ENCODE measurements at regions not wholly inside any gene's neighbourhood (a gene's known extent, or its start where the extent isn't known, plus 50 kb on each side); places are given as distances from the start of the nearest gene placed in this dataset.

DNA sequence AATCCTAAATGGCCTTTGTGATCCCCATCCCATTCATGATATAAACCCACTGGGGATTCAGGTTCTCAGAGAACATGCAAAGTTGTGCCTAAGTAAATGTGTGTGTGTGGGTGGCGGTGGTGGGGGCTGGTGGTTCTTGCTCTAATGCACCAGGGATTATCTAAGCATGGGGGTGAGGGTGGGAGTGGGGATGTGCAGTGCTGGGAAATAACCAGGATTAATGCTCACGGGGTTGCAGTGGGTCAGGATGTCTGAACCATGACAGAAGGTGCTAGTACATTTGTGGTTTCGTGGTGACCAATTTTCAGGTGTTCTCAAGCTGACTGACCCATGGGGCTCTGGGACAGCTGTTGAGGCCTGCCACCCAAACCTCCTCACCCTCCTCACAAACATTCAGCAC lies 101.0 kb downstream of the ZNF608 start:
- no peak for DNase-seq (ENCODE audit: low spot score)

GRCh38 chr5:124644582-124644981 lies 101.9 kb downstream of the ZNF608 start:
- no peak for DNase-seq (ENCODE audit: low spot score)

- DNase-seq (ENCODE audit: low spot score), result no peak
These were observed 102.3 kb downstream of the ZNF608 start for GRCh38 chr5:124644138-124644537.

- no peak for DNase-seq (ENCODE audit: low spot score)
These were observed 103.1 kb downstream of the ZNF608 start for GRCh38 chr5:124643336-124643735.

DNA sequence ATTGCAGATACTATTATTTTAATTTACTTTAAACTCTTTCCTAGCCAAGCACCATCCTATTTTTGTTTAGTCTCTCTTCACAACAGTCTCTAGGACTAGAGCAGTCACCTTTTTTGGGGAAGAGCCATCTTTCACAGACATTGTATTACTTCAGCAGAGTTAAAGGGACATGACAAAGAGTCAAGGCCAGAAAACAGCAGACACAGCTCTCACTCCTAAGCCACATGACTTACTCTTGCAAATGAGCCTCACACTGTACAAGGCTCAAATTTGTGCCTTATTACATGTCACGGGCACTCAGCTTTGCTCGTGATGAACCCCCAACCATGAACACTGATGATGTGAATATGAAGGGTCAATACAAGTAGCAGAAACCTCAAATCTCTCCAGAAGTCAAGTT lies 104.3 kb downstream of the ZNF608 start:
- DNase-seq (ENCODE audit: low spot score), result no peak

GRCh38 chr5:124641154-124641792 lies 105.2 kb downstream of the ZNF608 start:
- DNase-seq (ENCODE audit: low spot score), result no peak

GRCh38 chr5:124639095-124639665 lies 107.3 kb downstream of the ZNF608 start:
- DNase-seq (ENCODE audit: low spot score), result no peak

GRCh38 chr5:124637011-124637410 lies 109.4 kb downstream of the ZNF608 start:
- no peak for DNase-seq (ENCODE audit: low spot score)

DNA sequence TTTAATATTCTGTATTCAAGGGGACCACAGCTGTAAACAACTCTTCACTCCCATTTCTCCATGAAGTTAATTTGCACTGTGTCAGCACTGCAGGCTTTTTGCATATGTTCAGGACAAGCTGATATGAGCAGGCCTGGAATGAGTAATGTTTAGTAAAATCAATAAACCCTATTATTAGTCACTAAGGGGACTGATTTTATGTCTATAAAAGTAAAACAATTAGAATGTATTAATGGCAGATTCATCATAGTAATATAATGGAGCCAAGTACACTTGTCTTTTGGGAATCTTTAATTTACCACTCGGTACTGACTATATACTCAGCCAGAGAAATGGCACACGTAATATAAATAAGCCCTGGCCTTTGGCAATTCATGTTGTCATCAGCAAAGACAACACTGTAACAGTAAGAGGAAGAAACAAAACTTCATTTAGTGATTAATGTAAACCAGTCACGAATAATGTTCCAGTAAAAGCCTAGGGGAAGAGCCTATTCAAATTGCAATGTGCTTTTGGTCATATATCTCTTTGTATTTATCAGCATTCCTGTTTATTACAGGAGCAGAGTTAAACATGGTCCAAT lies 111.6 kb downstream of the ZNF608 start:
- DNase-seq (ENCODE audit: low spot score), result no peak

GRCh38 chr5:124634228-124634739 lies 112.2 kb downstream of the ZNF608 start:
- DNase-seq (ENCODE audit: low spot score), result peak; percentile 44

- DNase-seq (ENCODE audit: low spot score), result no peak
These were observed 113.2 kb downstream of the ZNF608 start for GRCh38 chr5:124633209-124633608.

- DNase-seq (ENCODE audit: low spot score), result no peak
These were observed 114.4 kb downstream of the ZNF608 start for GRCh38 chr5:124631874-124632550.

- DNase-seq (ENCODE audit: low spot score), result no peak
These were observed 115.4 kb downstream of the ZNF608 start for GRCh38 chr5:124630767-124631704.

DNA sequence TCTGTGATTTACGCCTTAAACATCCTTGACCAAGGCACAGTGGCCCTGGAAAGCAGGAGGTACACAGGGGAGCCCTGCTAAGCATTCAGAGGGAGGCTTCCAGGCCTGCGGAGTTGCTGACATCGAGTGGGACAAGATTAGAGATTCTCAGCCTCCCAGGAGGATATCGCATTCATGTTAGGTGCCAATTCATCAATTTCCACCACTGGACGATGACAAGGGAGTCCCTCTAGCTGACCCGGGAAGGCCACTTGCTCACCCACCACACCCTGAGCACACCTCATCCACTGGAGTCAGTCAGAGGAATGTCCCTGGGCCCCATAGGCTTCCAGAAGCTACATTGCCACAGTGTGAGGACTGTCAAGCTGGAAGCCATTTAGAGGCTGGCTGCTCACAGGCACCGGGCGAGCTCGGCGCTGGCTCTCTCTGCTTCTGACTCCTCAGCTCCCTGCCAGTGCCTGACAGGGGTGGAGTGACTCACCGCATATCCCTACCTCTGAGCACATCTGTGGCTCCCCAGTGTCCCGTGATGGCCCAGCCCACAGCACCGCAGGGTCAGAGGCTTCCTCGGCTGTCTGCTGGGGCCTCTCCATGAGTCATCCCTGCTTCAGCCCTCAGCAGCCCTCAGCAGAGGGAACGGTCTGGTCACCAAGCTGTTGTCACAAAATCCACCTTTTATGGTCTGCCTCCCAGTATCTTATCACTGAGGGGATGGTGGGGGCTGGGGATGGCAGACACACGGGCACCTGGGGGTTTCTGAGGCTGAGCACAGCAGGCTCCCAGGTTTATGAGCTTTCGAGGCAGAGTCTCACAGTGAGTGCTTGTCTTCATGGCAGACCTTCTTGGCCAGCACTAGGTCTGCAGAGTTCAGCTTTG lies 117.5 kb downstream of the ZNF608 start:
- peak; percentile 97 for DNase-seq (ENCODE audit: low spot score)

DNA sequence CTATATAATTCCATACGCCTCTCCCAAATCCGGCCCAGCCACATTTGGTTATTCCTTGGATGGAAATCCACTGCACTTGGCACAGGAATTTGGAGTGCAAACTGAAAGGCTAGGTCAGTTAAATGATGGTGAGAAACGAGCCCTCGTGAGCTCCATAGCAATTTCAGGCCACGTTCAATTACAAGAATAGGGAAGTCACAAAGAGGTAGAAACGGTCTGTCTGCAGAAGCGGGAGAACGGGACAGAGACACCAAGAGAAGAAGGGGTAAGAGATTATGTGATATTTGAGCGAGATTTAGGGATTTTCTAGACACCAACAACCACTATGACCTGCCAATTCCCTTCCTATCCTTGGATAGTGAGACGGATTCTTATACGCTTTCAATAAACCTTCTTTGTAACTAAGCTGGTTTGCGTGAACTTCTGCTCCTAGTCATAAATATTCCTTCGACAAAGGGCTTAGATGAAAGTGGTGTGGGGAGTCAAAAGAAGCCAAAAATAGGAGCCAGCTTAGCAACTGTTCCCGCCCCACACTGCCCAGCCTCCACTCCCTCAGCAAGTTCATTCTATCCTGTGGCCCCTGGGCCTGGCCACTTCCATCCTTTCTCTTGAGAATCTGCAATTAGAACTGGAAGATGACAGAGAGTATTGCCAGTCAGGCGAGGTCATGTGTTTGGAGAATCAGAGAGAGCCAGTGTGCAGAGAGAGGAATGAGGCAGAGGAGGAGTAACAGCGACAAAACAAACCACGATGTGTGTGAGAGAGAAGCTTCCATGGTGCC lies 118.4 kb downstream of the ZNF608 start:
- no peak for DNase-seq (ENCODE audit: low spot score)

DNA sequence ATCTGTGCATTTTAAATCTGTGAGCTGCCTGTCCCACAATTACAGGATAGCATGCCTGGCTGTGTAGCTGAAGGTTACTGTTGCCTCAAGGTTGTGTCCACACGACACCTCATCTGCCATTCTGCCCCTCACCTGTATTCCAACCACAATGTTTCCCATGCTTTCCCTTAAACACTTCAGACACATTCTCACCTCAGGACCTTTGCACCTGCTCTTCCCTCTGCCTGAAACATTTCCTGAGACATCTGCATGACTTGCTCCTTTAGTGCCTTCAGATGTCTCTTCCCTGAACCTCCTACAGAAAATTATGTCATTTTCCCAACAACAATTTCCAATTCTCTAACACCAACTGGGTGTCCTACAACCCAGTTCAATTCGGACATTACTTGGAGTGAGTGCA lies 120.4 kb downstream of the ZNF608 start:
- no peak for DNase-seq (ENCODE audit: low spot score)

- DNase-seq (ENCODE audit: low spot score), result no peak
These were observed 123.2 kb downstream of the ZNF608 start for GRCh38 chr5:124623265-124623664.

- DNase-seq (ENCODE audit: low spot score), result no peak
These were observed 123.6 kb downstream of the ZNF608 start for GRCh38 chr5:124622851-124623250.

DNA sequence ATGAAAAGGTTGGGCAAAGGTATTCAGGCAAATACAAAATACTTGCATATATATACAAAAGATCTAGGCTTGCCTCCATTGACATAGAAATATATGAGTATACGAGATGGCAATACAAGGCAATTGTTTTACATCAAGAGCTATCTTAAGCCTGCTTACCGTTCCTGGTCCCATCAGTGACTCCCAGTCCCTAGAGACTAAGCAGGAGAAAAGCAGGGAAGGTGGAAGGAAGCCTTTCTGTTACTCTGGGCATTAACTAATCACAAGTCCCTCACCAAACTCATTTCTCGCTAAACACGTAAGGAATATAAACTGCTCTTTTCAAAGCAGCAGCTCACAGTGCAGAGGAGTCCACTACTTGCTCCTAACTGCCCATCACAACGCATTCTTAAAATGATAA lies 125.2 kb downstream of the ZNF608 start:
- DNase-seq (ENCODE audit: low spot score), result no peak

DNA sequence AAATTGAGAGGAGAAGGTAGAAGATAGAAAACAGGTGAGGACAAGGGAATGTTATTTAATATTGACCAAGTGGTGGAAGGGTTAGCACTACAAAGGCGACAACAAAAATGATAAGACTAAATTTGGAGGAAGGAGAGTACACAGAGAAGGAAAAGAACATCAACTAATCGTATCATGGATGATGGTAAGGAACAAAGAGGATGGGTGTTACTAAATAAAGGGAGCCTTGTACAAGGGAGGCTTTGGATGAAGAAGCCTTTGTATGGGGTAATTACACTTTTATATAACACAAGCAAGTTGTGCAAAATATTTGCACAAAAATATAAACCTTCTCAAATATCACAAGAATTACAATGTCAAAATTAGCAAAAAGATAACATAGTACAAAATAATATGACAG lies 125.7 kb downstream of the ZNF608 start:
- no peak for DNase-seq (ENCODE audit: low spot score)

All from SW480 (cell line).